ENCODE measurements at regions not wholly inside any gene's neighbourhood (a gene's known extent, or its start where the extent isn't known, plus 50 kb on each side); places are given as distances from the start of the nearest gene placed in this dataset.
A peak's percentile ranks its signal among the peaks of the same experiment; 100 is the strongest.

DNA sequence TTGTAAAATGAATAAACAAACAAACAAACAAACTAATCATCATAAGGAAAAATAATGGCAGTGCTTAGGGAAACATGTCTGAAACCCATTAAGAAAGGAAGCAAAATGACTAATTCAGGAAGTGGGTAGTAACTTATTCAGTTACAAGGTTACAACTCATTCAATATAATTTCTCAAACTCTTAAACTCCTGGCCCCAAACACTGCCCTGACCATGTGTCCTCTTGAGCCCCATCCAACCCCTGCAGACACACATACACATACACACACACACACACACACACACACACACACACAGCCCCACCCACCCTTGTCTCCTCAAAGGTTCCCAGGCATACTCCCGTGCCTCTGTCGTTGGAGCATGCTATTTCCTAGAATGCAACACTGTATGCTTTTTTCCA lies 193.9 kb downstream of the SEC61B start:
- Histone ChIP-seq H3K9me2 (ENCODE audit: insufficient read depth) (no peaks in the 10 kb centered on the region; the same call in 1 of the 2 replicates), H3K36me3 (ENCODE audit: low read depth) (no peaks in the 10 kb centered on the region), H2AFZ (no peak overlapping the region), H3K4me3 (no peak overlapping the region), H3K27ac (no peak overlapping the region), H4K20me1 (ENCODE audit: insufficient read depth) (no peaks in the 10 kb centered on the region), H3K9ac (no peak overlapping the region), H3K4me1 (ENCODE audit: insufficient read depth) (no peaks in the 10 kb centered on the region), H3K27me3 (replicated peaks; ENCODE audit: insufficient read depth) (no peaks in the 10 kb centered on the region), H3K4me2 (ENCODE audit: unreplicated experiment) (no peak overlapping the region), H3F3A (ENCODE audit: insufficient read depth) (no peaks in the 10 kb centered on the region), H3K79me2 (ENCODE audit: insufficient read depth) (no peaks in the 10 kb centered on the region), H3K9me3 (ENCODE audit: low read depth) (no peaks in the 10 kb centered on the region)
- TF ChIP-seq EZH2phosphoT487 (IDR thresholded peaks at IDR 0.05; ENCODE audit: insufficient read depth, low read depth) (no peak), EZH2 (IDR thresholded peaks at IDR 0.05; ENCODE audit: insufficient read depth, poor library complexity, severe bottlenecking) (no peak)
- in situ Hi-C loops (cut with MboI): no loop called here
- peak; percentile 54 for DNase-seq
- WGBS, 2 experiments (ENCODE audit: low coverage in 1 of 2, low lambda C conversion rate in 2 of 2, missing lambda C conversion rate in 2 of 2): 65% methylated on average over 2 of the region's 2 CpGs

DNA sequence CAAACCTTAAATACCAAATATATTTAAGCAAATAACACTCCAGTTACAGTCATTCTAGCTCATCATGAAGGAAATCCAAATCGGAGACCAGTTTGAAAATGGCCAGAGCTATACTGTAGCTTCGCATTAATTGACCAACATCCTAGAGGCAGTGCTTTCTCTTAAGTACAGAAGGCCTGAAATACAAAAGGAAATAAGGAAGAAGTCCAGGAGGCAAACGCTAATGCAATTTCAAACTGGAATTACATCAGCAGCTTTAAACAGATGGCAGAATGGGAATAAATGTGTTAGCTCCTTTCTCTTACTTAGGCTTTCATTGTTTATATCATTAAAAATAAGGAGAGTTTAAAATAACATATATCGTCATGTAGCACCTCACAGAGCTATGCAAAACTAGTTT lies 197.0 kb downstream of the SEC61B start:
- Histone ChIP-seq H3K36me3 (ENCODE audit: low read depth) (no peaks in the 10 kb centered on the region), H3K27me3 (replicated peaks; ENCODE audit: insufficient read depth) (no peaks in the 10 kb centered on the region), H3K4me3 (no peak overlapping the region), H3K9me2 (ENCODE audit: insufficient read depth) (no peaks in the 10 kb centered on the region; the same call in 1 of the 2 replicates), H3K27ac (no peak overlapping the region), H3K9me3 (ENCODE audit: low read depth) (no peaks in the 10 kb centered on the region), H2AFZ (no peak overlapping the region; the same call in 1 of the 2 replicates), H3K4me1 (ENCODE audit: insufficient read depth) (no peaks in the 10 kb centered on the region), H3F3A (ENCODE audit: insufficient read depth) (no peaks in the 10 kb centered on the region), H3K9ac (no peak overlapping the region), H3K4me2 (ENCODE audit: unreplicated experiment) (no peak overlapping the region), H4K20me1 (ENCODE audit: insufficient read depth) (no peaks in the 10 kb centered on the region), H3K79me2 (ENCODE audit: insufficient read depth) (no peaks in the 10 kb centered on the region)
- DNase-seq: no peak
- 96 to 98% methylated on average over 4 of the region's 4 CpGs for WGBS, 2 experiments (ENCODE audit: low coverage in 1 of 2, low lambda C conversion rate in 2 of 2, missing lambda C conversion rate in 2 of 2)
- in situ Hi-C loops (cut with MboI): no loop called here
- TF ChIP-seq EZH2phosphoT487 (IDR thresholded peaks at IDR 0.05; ENCODE audit: insufficient read depth, low read depth) (no peak), EZH2 (IDR thresholded peaks at IDR 0.05; ENCODE audit: insufficient read depth, poor library complexity, severe bottlenecking) (no peak)

DNA sequence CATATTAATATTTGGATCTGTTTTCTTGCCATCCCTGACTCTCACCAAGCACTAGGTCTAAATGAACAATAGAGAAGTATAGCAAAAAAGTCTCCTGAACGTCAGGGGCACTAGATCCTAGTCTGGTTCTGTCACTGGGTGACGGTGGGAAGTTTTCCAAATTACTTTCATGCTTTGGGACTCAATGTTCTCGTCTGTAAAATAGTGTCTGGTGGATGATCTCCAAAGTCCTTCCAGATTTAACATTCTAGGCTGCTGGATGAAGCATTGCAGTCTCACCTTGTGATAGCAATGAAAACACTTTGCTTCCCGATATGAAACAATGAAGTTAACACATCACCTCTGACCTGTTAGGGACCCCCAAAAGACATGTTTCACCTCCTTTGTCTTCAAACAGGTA lies 199.3 kb downstream of the SEC61B start:
- no peaks in the 10 kb centered on the region for H3K9me3 ChIP-seq (ENCODE audit: low read depth)
- no peak overlapping the region for H3K4me2 ChIP-seq (ENCODE audit: unreplicated experiment)
- no peaks in the 10 kb centered on the region for H3F3A ChIP-seq (ENCODE audit: insufficient read depth)
- DNase-seq: no peak
- no peaks in the 10 kb centered on the region; the same call in 1 of the 2 replicates for H3K9me2 ChIP-seq (ENCODE audit: insufficient read depth)
- H3K27ac ChIP-seq: no peak overlapping the region
- no peaks in the 10 kb centered on the region for H3K36me3 ChIP-seq (ENCODE audit: low read depth)
- H3K27me3 ChIP-seq (replicated peaks; ENCODE audit: insufficient read depth): no peaks in the 10 kb centered on the region
- TF ChIP-seq EZH2phosphoT487 (IDR thresholded peaks at IDR 0.05; ENCODE audit: insufficient read depth, low read depth) (no peak), EZH2 (IDR thresholded peaks at IDR 0.05; ENCODE audit: insufficient read depth, poor library complexity, severe bottlenecking) (no peak)
- no peaks in the 10 kb centered on the region for H3K4me1 ChIP-seq (ENCODE audit: insufficient read depth)
- in situ Hi-C loops (cut with MboI): no loop called here
- H2AFZ ChIP-seq: no peak overlapping the region
- H3K9ac ChIP-seq: no peak overlapping the region
- WGBS, 2 experiments (ENCODE audit: low coverage in 1 of 2, low lambda C conversion rate in 2 of 2, missing lambda C conversion rate in 2 of 2): 74 to 80% methylated on average over 4 of the region's 4 CpGs
- H3K79me2 ChIP-seq (ENCODE audit: insufficient read depth): no peaks in the 10 kb centered on the region
- H4K20me1 ChIP-seq (ENCODE audit: insufficient read depth): no peaks in the 10 kb centered on the region
- no peak overlapping the region for H3K4me3 ChIP-seq

DNA sequence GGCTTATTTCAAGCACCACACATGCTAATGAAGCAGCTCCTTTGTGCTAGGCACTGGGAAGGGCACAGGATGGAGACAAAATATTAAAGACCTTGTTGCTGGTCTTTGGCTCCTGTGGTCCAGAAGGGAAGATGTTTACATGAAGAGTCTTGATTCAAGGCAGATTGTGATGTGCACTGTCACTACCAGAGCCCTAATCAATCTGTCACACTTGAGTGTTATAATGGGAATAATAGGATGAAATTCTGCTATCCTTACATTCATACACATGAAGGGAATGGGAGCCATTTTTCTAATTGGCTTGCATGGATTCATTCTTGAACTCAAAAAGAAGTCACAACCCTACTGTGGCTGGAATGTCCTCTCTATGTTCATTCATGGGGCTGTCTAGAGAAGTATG lies 203.0 kb downstream of the SEC61B start:
- H3K36me3 ChIP-seq (ENCODE audit: low read depth): no peaks in the 10 kb centered on the region
- no peak overlapping the region for H3K9ac ChIP-seq
- H3K9me3 ChIP-seq (ENCODE audit: low read depth): no peaks in the 10 kb centered on the region
- H3K9me2 ChIP-seq (ENCODE audit: insufficient read depth): no peaks in the 10 kb centered on the region; the same call in 1 of the 2 replicates
- in situ Hi-C loops (cut with MboI): no loop called here
- no peaks in the 10 kb centered on the region for H3K27me3 ChIP-seq (replicated peaks; ENCODE audit: insufficient read depth)
- no peaks in the 10 kb centered on the region for H3K79me2 ChIP-seq (ENCODE audit: insufficient read depth)
- H3K4me1 ChIP-seq (ENCODE audit: insufficient read depth): peaks cover 4% of the 10 kb centered on the region; the same call in 1 of the 2 replicates
- H3F3A ChIP-seq (ENCODE audit: insufficient read depth): peaks cover 5% of the 10 kb centered on the region; the same call in 1 of the 2 replicates
- DNase-seq: no peak
- no peak overlapping the region for H3K4me2 ChIP-seq (ENCODE audit: unreplicated experiment)
- H3K27ac ChIP-seq: no peak overlapping the region
- no peak overlapping the region for H2AFZ ChIP-seq
- no peaks in the 10 kb centered on the region for H4K20me1 ChIP-seq (ENCODE audit: insufficient read depth)
- no peak overlapping the region for H3K4me3 ChIP-seq
- no peak for TF ChIP-seq EZH2phosphoT487 (IDR thresholded peaks at IDR 0.05; ENCODE audit: insufficient read depth, low read depth)
- TF ChIP-seq EZH2 (IDR thresholded peaks at IDR 0.05; ENCODE audit: insufficient read depth, poor library complexity, severe bottlenecking): no peak
